K562 (cell line): ENCODE measurements at regions not wholly inside any gene's neighbourhood (a gene's known extent, or its start where the extent isn't known, plus 50 kb on each side); places are given as distances from the start of the nearest gene placed in this dataset.

Source experiments
- ATAC-seq: fragments of 200-7000 bp; cut with Tn5 transposase; 3 replicates; pipeline ENCODE4 v1.9.1; 2020; ENCODE audit warnings: moderate library complexity
- BruUV-seq: library from RNA; stranded (reverse); fragments of 400-500 nt; replicated peaks from 2 replicates; lab custom pipeline; 2021; lab: Mats Ljungman, UMichigan
- CTCF ChIA-PET: fragments of 300-600 bp; formaldehyde crosslinking; extraction: SDS; loops from one replicate; lab custom pipeline; 2021; ENCODE audit warnings: low intra/inter-chr PET ratio; lab: Yijun Ruan, JAX
- POLR2A ChIA-PET: fragments of 300-600, 350-650 bp; sonication (Branson Sonifier 250); formaldehyde crosslinking; extraction: SDS; loops from one replicate; lab custom pipeline; 2021; ENCODE audit warnings: antibody characterized with exemption, inconsistent platforms; lab: Yijun Ruan, JAX
- DNase-seq, 4 experiments: peaks; one replicate each; pipeline versions ENCODE4 v3.0.0 to v3.0.0-alpha.2; 2011 to 2018; ENCODE audit warnings: low spot score in 3 of 4, mixed read lengths in 3 of 4; ENCODE audit errors: extremely low read depth in 1 of 4
- FAIRE-seq: peaks from 2 replicates; lab custom pipeline; 2011; peaks lifted over from hg19 to GRCh38; lab: Jason Lieb, UNC
- H2AFZ ChIP-seq: 2 replicates; pipeline ENCODE4 v1.6.0; 2011; ENCODE audit warnings: low read depth, low read length, control low read depth, inconsistent platforms
- H3K27ac ChIP-seq: fragments of 200-600 bp; 3 replicates; pipeline ENCODE4 v1.8.0; 2011; ENCODE audit warnings: low read depth, mild to moderate bottlenecking, control low read depth, inconsistent platforms, low read length, moderate library complexity, mixed read lengths; ENCODE audit errors: extremely low read depth
- H3K27me3 ChIP-seq, 2 experiments: fragments of 300-600 bp in 1 of 2; 2 replicates in 1 of 2; 3 replicates in 1 of 2; pipeline versions ENCODE4 v1.6.0 to v1.8.0; 2011; ENCODE audit warnings: inconsistent platforms in 2 of 2, low read length in 2 of 2, mild to moderate bottlenecking in 1 of 2, mixed read lengths in 1 of 2, moderate library complexity in 1 of 2; ENCODE audit not compliant: control insufficient read depth in 2 of 2, insufficient read depth in 2 of 2
- H3K36me3 ChIP-seq: fragments of 300-600 bp; 3 replicates; pipeline ENCODE4 v1.8.0; 2011; ENCODE audit warnings: mild to moderate bottlenecking, low read length, inconsistent platforms; ENCODE audit not compliant: control insufficient read depth, insufficient read depth
- H3K4me1 ChIP-seq, 2 experiments: fragments of 200-600 bp in 1 of 2; replicated peaks in 1 of 2; 2 replicates in 1 of 2; 3 replicates in 1 of 2; pipeline versions ENCODE4 v1.5.1 to v1.8.0; 2011; ENCODE audit warnings: inconsistent platforms in 2 of 2, low read length in 2 of 2, mild to moderate bottlenecking in 1 of 2, mixed read lengths in 1 of 2, moderate library complexity in 1 of 2; ENCODE audit not compliant: control insufficient read depth in 2 of 2, insufficient read depth in 2 of 2
- H3K4me2 ChIP-seq: 2 replicates; pipeline ENCODE4 v1.6.1; 2011; ENCODE audit warnings: low read length, control low read depth, inconsistent platforms, mixed read lengths; ENCODE audit not compliant: insufficient read depth
- H3K4me3 ChIP-seq: fragments of 200-600 bp; sonication (generic), shearing (Covaris generic); 2 replicates; pipeline ENCODE4 v1.5.1; 2016; ENCODE audit warnings: control low read depth, inconsistent platforms
- H3K79me2 ChIP-seq: fragments of 200-600 bp; 3 replicates; pipeline ENCODE4 v1.8.0; 2011; ENCODE audit warnings: low read length, inconsistent platforms; ENCODE audit not compliant: control insufficient read depth, insufficient read depth
- H3K9ac ChIP-seq, 2 experiments: 2 replicates each; pipeline versions ENCODE4 v1.6.0 to v1.6.1; 2011; ENCODE audit warnings: low read depth in 2 of 2, low read length in 2 of 2, control low read depth in 1 of 2, inconsistent platforms in 1 of 2, mild to moderate bottlenecking in 1 of 2, mixed read lengths in 1 of 2; ENCODE audit not compliant: insufficient read depth in 1 of 2
- H3K9me1 ChIP-seq: one replicate; pipeline ENCODE4 v1.6.0; 2011; ENCODE audit warnings: inconsistent platforms, mild to moderate bottlenecking, low read length, moderate library complexity; ENCODE audit not compliant: control insufficient read depth, insufficient read depth
- H3K9me3 ChIP-seq: replicated peaks from 2 replicates; pipeline ENCODE4 v1.5.1; 2011; ENCODE audit warnings: low read depth, low read length, inconsistent platforms; ENCODE audit not compliant: control insufficient read depth, insufficient read depth
- H4K20me1 ChIP-seq: replicated peaks from 2 replicates; pipeline ENCODE4 v1.6.1; 2011; ENCODE audit warnings: low read length, inconsistent platforms, mixed read lengths; ENCODE audit not compliant: control insufficient read depth, insufficient read depth
- BCL6 ChIP-seq: fragments of 250-450 bp; sonication (Bioruptor Pico); IDR thresholded peaks from 2 replicates; pipeline ENCODE4 v1.4.0; 2020
- ERF ChIP-seq: fragments of 450-650 bp; formaldehyde crosslinking; IDR thresholded peaks from 2 replicates; pipeline ENCODE4 v1.4.0; 2020; ENCODE audit warnings: mild to moderate bottlenecking, mixed read lengths
- GTF3C2 ChIP-seq: IDR thresholded peaks from 3 replicates; pipeline ENCODE4 v1.6.1; 2011; ENCODE audit warnings: borderline replicate concordance, mild to moderate bottlenecking, moderate library complexity; ENCODE audit not compliant: insufficient read length; ENCODE audit errors: extremely low read depth
- KDM2B ChIP-seq: fragments of 250-450 bp; sonication (Bioruptor Pico); IDR thresholded peaks from 2 replicates; pipeline ENCODE4 v1.8.0; 2021; ENCODE audit warnings: mild to moderate bottlenecking, moderate library complexity
- KLF16 ChIP-seq: IDR thresholded peaks from 2 replicates; pipeline ENCODE4 v1.6.1; 2016; ENCODE audit warnings: antibody characterized with exemption
- LARP7 ChIP-seq: fragments of 450-650 bp; IDR thresholded peaks from 2 replicates; pipeline ENCODE4 v1.6.1; 2016
- NFXL1 ChIP-seq: fragments of 450-650 bp; formaldehyde crosslinking; IDR thresholded peaks from 2 replicates; pipeline ENCODE4 v1.4.0; 2021; ENCODE audit warnings: mild to moderate bottlenecking
- RBM17 ChIP-seq: fragments of 200-400 bp; formaldehyde crosslinking; IDR thresholded peaks from 2 replicates; pipeline ENCODE4 v1.6.1; 2017; ENCODE audit warnings: low read depth, mild to moderate bottlenecking, low read length, borderline replicate concordance
- SMAD3 ChIP-seq: fragments of 450-650 bp; formaldehyde crosslinking; conservative IDR thresholded peaks from 2 replicates; pipeline ENCODE4 v1.4.0; 2020; ENCODE audit warnings: mild to moderate bottlenecking
- SREBF2 ChIP-seq: sonication (generic); formaldehyde crosslinking; IDR thresholded peaks from 2 replicates; pipeline ENCODE4 v1.4.0; 2020; ENCODE audit warnings: mild to moderate bottlenecking, missing genetic modification reagents
- TCF7L2 ChIP-seq: fragments of 150-350 bp; IDR thresholded peaks from 2 replicates; pipeline ENCODE4 v1.6.1; 2016; ENCODE audit warnings: low read depth, mild to moderate bottlenecking, low read length, moderate library complexity
- TOE1 ChIP-seq, 2 experiments: fragments of 450-650 bp in 1 of 2; sonication (generic) in 1 of 2; formaldehyde crosslinking in 1 of 2; IDR thresholded peaks; 2 replicates each; pipeline versions ENCODE4 v1.7.1 to v1.8.0; 2016 to 2022; ENCODE audit warnings: borderline replicate concordance in 2 of 2, mild to moderate bottlenecking in 2 of 2, antibody characterized with exemption in 1 of 2, inconsistent platforms in 1 of 2, low read depth in 1 of 2, missing genetic modification reagents in 1 of 2, moderate library complexity in 1 of 2
- ZNF174 ChIP-seq: fragments of 250-450 bp; sonication (Bioruptor Pico); IDR thresholded peaks from 2 replicates; pipeline ENCODE4 v1.4.0; 2020; ENCODE audit warnings: mild to moderate bottlenecking
- WGBS: fragments of 100-300 bp; shearing (Covaris generic); methylation state at CpG from one replicate; pipeline ENCODE4 v1.1.6; 2016; ENCODE audit warnings: low coverage, mixed read lengths; ENCODE audit not compliant: insufficient coverage; ENCODE audit errors: missing lambda C conversion rate; 5-methylcytosine and 5-hydroxymethylcytosine counted together
- in situ Hi-C: fragments of 300-500 bp; cut with MboI; formaldehyde crosslinking; loops from 4 replicates; pipeline ENCODE4 v1.15.0; 2018; ENCODE audit warnings: inconsistent platforms, mixed read lengths
- intact Hi-C: fragments of 100-400 bp; cut with micrococcal nuclease; formaldehyde crosslinking; loops from 2 replicates; pipeline ENCODE4 v1.14.2; 2022

GRCh38 chr14:101237252-101237616 is 324.1 kb upstream of the DIO3 start:
- CTCF ChIA-PET = no interaction called here
- Histone ChIP-seq H3K9me1 (no peaks in the 10 kb centered on the region), H3K27ac (no peak overlapping the region)

More at GRCh38 chr14:101237252-101237616, 324.1 kb upstream of the DIO3 start:
- POLR2A ChIA-PET = no interaction called here
- peaks cover 2 to 32% of the 10 kb centered on the region in 2 experiments; a peak in 2 of 5 replicates for H3K27me3 ChIP-seq
- BruUV-seq = no TSS peak
- H3K9ac ChIP-seq = no peak overlapping the region
- H3K36me3 ChIP-seq = no peaks in the 10 kb centered on the region
- DNase-seq (no peak), ATAC-seq (no peak), FAIRE-seq (no peak)
- TF ChIP-seq KDM2B (CRISPR knock-in tag) (no peak), TCF7L2 (no peak), TOE1 (IDR thresholded peaks at IDR 0.05; ENCODE audit: borderline replicate concordance) (no peak), TOE1 (CRISPR knock-in tag; IDR thresholded peaks at IDR 0.05; ENCODE audit: borderline replicate concordance, low read depth) (no peak), ERF (no peak), BCL6 (CRISPR knock-in tag) (no peak), SMAD3 (no peak), RBM17 (no peak), ZNF174 (CRISPR knock-in tag) (no peak), GTF3C2 (no peak), NFXL1 (CRISPR knock-in tag) (no peak), KLF16 (no peak), SREBF2 (CRISPR knock-in tag) (no peak), LARP7 (no peak)
- intact Hi-C loops = loop anchor here (5.0 to 10.0 kb wide), 2 partner anchors 152 to 335 kb away; partner anchors contain the start of gene RTL1
- no peak overlapping the region for H3K4me3 ChIP-seq
- H3K79me2 ChIP-seq = no peaks in the 10 kb centered on the region
- H3K4me2 ChIP-seq = no peak overlapping the region
- in situ Hi-C loops = no loop called here
- H3K9me3 ChIP-seq = no peaks in the 10 kb centered on the region
- 2% methylated on average over 8 of the region's 9 CpGs for WGBS
- peaks cover 0 to 11% of the 10 kb centered on the region in 2 experiments; a peak in 1 of 5 replicates for H3K4me1 ChIP-seq
- no peak overlapping the region for H2AFZ ChIP-seq
- H4K20me1 ChIP-seq = no peaks in the 10 kb centered on the region
